IMR-90 (cell line): ENCODE measurements at regions not wholly inside any gene's neighbourhood (a gene's known extent, or its start where the extent isn't known, plus 50 kb on each side); places are given as distances from the start of the nearest gene placed in this dataset.

Source experiments
- ATAC-seq: fragments of 200-7000 bp; cut with Tn5 transposase; 2 replicates; pipeline ENCODE4 v1.9.1; 2020; ENCODE audit warnings: low read depth, mild to moderate bottlenecking, moderate library complexity
- BruUV-seq: library from RNA; stranded (reverse); fragments of 400-500 nt; replicated peaks from 2 replicates; lab custom pipeline; 2021; lab: Mats Ljungman, UMichigan
- CTCF ChIA-PET: fragments of 300-600 bp; formaldehyde crosslinking; extraction: SDS; loops from one replicate; lab custom pipeline; 2021; ENCODE audit warnings: antibody characterized with exemption; lab: Yijun Ruan, JAX
- POLR2A ChIA-PET: fragments of 300-600 bp; sonication (Branson Sonifier 250); formaldehyde crosslinking; loops from one replicate; lab custom pipeline; 2022; ENCODE audit warnings: antibody characterized with exemption; ENCODE audit not compliant: unreplicated experiment; lab: Charles Lee
- DNase-seq: peaks from one replicate; pipeline ENCODE4 v3.0.0; 2013
- H2AFZ ChIP-seq: replicated peaks from 2 replicates; pipeline ENCODE3; 2013; ENCODE audit warnings: low read length, mild to moderate bottlenecking; ENCODE audit not compliant: poor library complexity
- H2AK5ac ChIP-seq: 2 replicates; pipeline ENCODE4 v1.6.1; 2013; ENCODE audit warnings: low read depth, low read length, inconsistent platforms
- H2AK9ac ChIP-seq: replicated peaks from 2 replicates; pipeline ENCODE3; 2013; ENCODE audit warnings: mild to moderate bottlenecking, low read depth, low read length, moderate library complexity; ENCODE audit not compliant: poor library complexity
- H2BK120ac ChIP-seq: 2 replicates; pipeline ENCODE4 v1.6.1; 2013; ENCODE audit warnings: low read depth, low read length, inconsistent platforms
- H2BK15ac ChIP-seq: 3 replicates; pipeline ENCODE4 v1.6.1; 2013; ENCODE audit warnings: low read depth, low read length, inconsistent platforms
- H2BK20ac ChIP-seq: 2 replicates; pipeline ENCODE4 v1.6.1; 2013; ENCODE audit warnings: low read depth, mild to moderate bottlenecking, inconsistent platforms, low read length, moderate library complexity
- H2BK5ac ChIP-seq: 2 replicates; pipeline ENCODE4 v1.6.1; 2013; ENCODE audit warnings: mild to moderate bottlenecking, low read depth, low read length, inconsistent platforms; ENCODE audit not compliant: poor library complexity, severe bottlenecking
- H3K14ac ChIP-seq: replicated peaks from 2 replicates; pipeline ENCODE4 v1.6.1; 2013; ENCODE audit warnings: low read depth, low read length, inconsistent platforms
- H3K18ac ChIP-seq: 2 replicates; pipeline ENCODE4 v1.6.1; 2013; ENCODE audit warnings: low read depth, low read length, control low read depth
- H3K23ac ChIP-seq: 2 replicates; pipeline ENCODE4 v1.6.1; 2013; ENCODE audit warnings: low read depth, low read length, inconsistent platforms
- H3K27ac ChIP-seq: 2 replicates; pipeline ENCODE4 v1.5.1; 2013; ENCODE audit warnings: mild to moderate bottlenecking, control low read depth, low read length; ENCODE audit not compliant: insufficient read depth
- H3K27me3 ChIP-seq: 2 replicates; pipeline ENCODE4 v1.6.1; 2013; ENCODE audit warnings: low read length; ENCODE audit not compliant: control insufficient read depth, insufficient read depth
- H3K36me3 ChIP-seq: 2 replicates; pipeline ENCODE4 v1.6.1; 2013; ENCODE audit warnings: low read length, mixed read lengths; ENCODE audit not compliant: control insufficient read depth, insufficient read depth
- H3K4ac ChIP-seq: 2 replicates; pipeline ENCODE4 v1.6.1; 2013; ENCODE audit warnings: low read depth, low read length, inconsistent platforms
- H3K4me1 ChIP-seq: 2 replicates; pipeline ENCODE4 v1.6.1; 2013; ENCODE audit warnings: low read length, mixed read lengths; ENCODE audit not compliant: control insufficient read depth, insufficient read depth
- H3K4me2 ChIP-seq: 2 replicates; pipeline ENCODE4 v1.6.1; 2013; ENCODE audit warnings: low read depth, mild to moderate bottlenecking, control low read depth, low read length, moderate library complexity
- H3K4me3 ChIP-seq: 2 replicates; pipeline ENCODE4 v1.5.1; 2013; ENCODE audit warnings: low read depth, mild to moderate bottlenecking, control low read depth, low read length, moderate library complexity; ENCODE audit not compliant: insufficient read depth
- H3K56ac ChIP-seq: 2 replicates; pipeline ENCODE4 v1.6.1; 2013; ENCODE audit warnings: low read length, inconsistent platforms; ENCODE audit not compliant: insufficient read depth; ENCODE audit errors: extremely low read depth
- H3K79me1 ChIP-seq, 2 experiments: 2 replicates each; pipeline ENCODE4 v1.6.1; 2013; ENCODE audit warnings: low read length in 2 of 2, inconsistent platforms in 1 of 2, low read depth in 1 of 2
- H3K9ac ChIP-seq: 2 replicates; pipeline ENCODE4 v1.6.1; 2013; ENCODE audit warnings: low read depth, low read length, control low read depth
- H3K9me1 ChIP-seq: 2 replicates; pipeline ENCODE4 v1.6.1; 2013; ENCODE audit warnings: low read length, inconsistent platforms; ENCODE audit not compliant: insufficient read depth
- H3K9me3 ChIP-seq: 2 replicates; pipeline ENCODE4 v1.6.1; 2013; ENCODE audit warnings: low read length; ENCODE audit not compliant: control insufficient read depth, insufficient read depth
- H4K20me1 ChIP-seq: 2 replicates; pipeline ENCODE4 v1.6.1; 2013; ENCODE audit warnings: low read length, inconsistent platforms; ENCODE audit not compliant: insufficient read depth
- H4K5ac ChIP-seq: 2 replicates; pipeline ENCODE4 v1.6.1; 2013; ENCODE audit warnings: mild to moderate bottlenecking, low read depth, low read length, control low read depth
- H4K8ac ChIP-seq, 2 experiments: 2 replicates each; pipeline ENCODE4 v1.6.1; 2013; ENCODE audit warnings: low read depth in 2 of 2, low read length in 2 of 2, control low read depth in 1 of 2, inconsistent platforms in 1 of 2
- H4K91ac ChIP-seq: 2 replicates; pipeline ENCODE4 v1.6.1; 2013; ENCODE audit warnings: low read depth, low read length, inconsistent platforms; ENCODE audit not compliant: insufficient read depth
- CTCF ChIP-seq: conservative IDR thresholded peaks from 2 replicates; pipeline ENCODE4 v1.5.1; 2012; ENCODE audit warnings: mild to moderate bottlenecking, low read depth, low read length, improper control_type of control experiment
- WGBS, 2 experiments: methylation state at CpG; one replicate each; pipeline versions ENCODE4 v1.1.5 to v1.1.7; 2013; ENCODE audit warnings: missing lambda C conversion rate in 2 of 2; ENCODE audit not compliant: insufficient read length in 1 of 2; ENCODE audit errors: extremely low coverage in 2 of 2; 5-methylcytosine and 5-hydroxymethylcytosine counted together
- dilution Hi-C: fragments of 300-500 bp; cut with HindIII; formaldehyde crosslinking; loops from one replicate; pipeline ENCODE4 v1.14.3; 2018; ENCODE audit warnings: low sequenced_read_pairs; ENCODE audit not compliant: unreplicated experiment
- in situ Hi-C: fragments of 300-500 bp; cut with MboI; formaldehyde crosslinking; loops from 3 replicates; pipeline ENCODE4 v1.14.3; 2019; ENCODE audit warnings: low sequenced_read_pairs, inconsistent platforms, mixed read lengths
- intact Hi-C: fragments of 100-400 bp; cut with micrococcal nuclease; formaldehyde crosslinking; loops from 2 replicates; pipeline ENCODE4 v1.10.0; 2022

GRCh38 chr7:84568781-84569180 is 374.2 kb upstream of the SEMA3A start:
- no peak overlapping the region for H2BK20ac ChIP-seq
- no peaks in the 10 kb centered on the region for H4K20me1 ChIP-seq
- no peak overlapping the region for H4K5ac ChIP-seq
- H2BK5ac ChIP-seq = no peak overlapping the region
- no peaks in the 10 kb centered on the region for H3K9me1 ChIP-seq
- no peaks in the 10 kb centered on the region for H3K9me3 ChIP-seq
- WGBS, 2 experiments = no CpG with 5 or more reads among the region's 3 CpGs
- H4K8ac ChIP-seq = no peak overlapping the region
- H4K91ac ChIP-seq = no peak overlapping the region
- H2AFZ ChIP-seq = no peak overlapping the region
- ATAC-seq (no peak), DNase-seq (no peak)
- no peak overlapping the region for H3K4me2 ChIP-seq
- no peaks in the 10 kb centered on the region for H3K36me3 ChIP-seq
- no peak overlapping the region for H3K4ac ChIP-seq
- no peak overlapping the region for H3K9ac ChIP-seq
- H2BK15ac ChIP-seq = no peak overlapping the region
- no peak overlapping the region for H2AK9ac ChIP-seq
- H3K4me3 ChIP-seq = no peak overlapping the region
- POLR2A ChIA-PET = no interaction called here
- H3K56ac ChIP-seq = no peak overlapping the region
- H3K27me3 ChIP-seq = no peaks in the 10 kb centered on the region
- no TSS peak for BruUV-seq
- CTCF ChIA-PET = no interaction called here
- dilution Hi-C loops (no loop called here), intact Hi-C loops (no loop called here), in situ Hi-C loops (no loop called here)
- no peak overlapping the region for H2AK5ac ChIP-seq
- no peak overlapping the region for H2BK120ac ChIP-seq
- no peaks in the 10 kb centered on the region for H3K79me1 ChIP-seq
- no peaks in the 10 kb centered on the region for H3K4me1 ChIP-seq
- no peak overlapping the region for H3K27ac ChIP-seq
- no peak overlapping the region for H3K14ac ChIP-seq
- no peak overlapping the region for H3K18ac ChIP-seq
- no peak for TF ChIP-seq CTCF
- H3K23ac ChIP-seq = no peak overlapping the region
